PC-3 (cell line): ENCODE measurements at regions not wholly inside any gene's neighbourhood (a gene's known extent, or its start where the extent isn't known, plus 50 kb on each side); places are given as distances from the start of the nearest gene placed in this dataset.

Experiments
- ATAC-seq: fragments of 200-7000 bp; cut with Tn5 transposase; 2 replicates; pipeline ENCODE4 v1.9.1; 2020; ENCODE audit warnings: mild to moderate bottlenecking, moderate library complexity
- BruUV-seq: library from RNA; stranded (reverse); fragments of 400-500 nt; replicated peaks from 2 replicates; lab custom pipeline; 2021; lab: Mats Ljungman, UMichigan
- CTCF ChIA-PET: fragments of 300-600 bp; sonication (Branson Sonifier 250); formaldehyde crosslinking; loops from one replicate; lab custom pipeline; 2022; ENCODE audit warnings: antibody characterized with exemption; lab: Charles Lee
- POLR2A ChIA-PET: fragments of 300-600 bp; sonication (Branson Sonifier 250); formaldehyde crosslinking; loops from one replicate; lab custom pipeline; 2022; ENCODE audit warnings: antibody characterized with exemption; ENCODE audit not compliant: unreplicated experiment; lab: Charles Lee
- DNase-seq: peaks from one replicate; pipeline ENCODE4 v3.0.0-alpha.2; 2015
- H2AFZ ChIP-seq: fragments of 300-600 bp; sonication (generic); 2 replicates; pipeline ENCODE4 v1.6.0; 2016; ENCODE audit warnings: antibody characterized with exemption, low read length
- H3F3A ChIP-seq: fragments of 300-600 bp; sonication (generic); one replicate; pipeline ENCODE4 v1.6.0; 2017; ENCODE audit warnings: antibody characterized with exemption, low read length, control low read depth, mild to moderate bottlenecking; ENCODE audit not compliant: unreplicated experiment
- H3K27ac ChIP-seq: fragments of 300-600 bp; sonication (generic); 2 replicates; pipeline ENCODE4 v1.5.1; 2016; ENCODE audit warnings: mild to moderate bottlenecking, low read length
- H3K27me3 ChIP-seq: fragments of 300-600 bp; sonication (generic); 2 replicates; pipeline ENCODE4 v1.6.1; 2016; ENCODE audit warnings: low read length, mixed read lengths
- H3K36me3 ChIP-seq: fragments of 300-600 bp; sonication (generic); 2 replicates; pipeline ENCODE4 v1.6.1; 2016; ENCODE audit warnings: low read depth, mixed run types, low read length, mixed read lengths
- H3K4me1 ChIP-seq: fragments of 300-600 bp; sonication (generic); 2 replicates; pipeline ENCODE4 v1.5.1; 2016; ENCODE audit warnings: low read length; ENCODE audit not compliant: insufficient read depth
- H3K4me2 ChIP-seq: fragments of 300-600 bp; sonication (generic); 2 replicates; pipeline ENCODE4 v1.6.0; 2016; ENCODE audit warnings: low read length
- H3K4me3 ChIP-seq: fragments of 300-600 bp; sonication (generic); 2 replicates; pipeline ENCODE4 v1.5.1; 2016; ENCODE audit warnings: mild to moderate bottlenecking, low read length, mixed read lengths
- H3K79me2 ChIP-seq: fragments of 300-600 bp; sonication (generic); 2 replicates; pipeline ENCODE4 v1.6.1; 2017; ENCODE audit warnings: low read length, mixed read lengths
- H3K9ac ChIP-seq: fragments of 300-600 bp; sonication (generic); 2 replicates; pipeline ENCODE4 v1.6.0; 2016; ENCODE audit warnings: mild to moderate bottlenecking, low read length
- H3K9me2 ChIP-seq: fragments of 300-600 bp; sonication (generic); replicated peaks from 2 replicates; pipeline ENCODE4 v1.6.1; 2016; ENCODE audit warnings: mixed run types, low read length, mixed read lengths
- H3K9me3 ChIP-seq: fragments of 300-600 bp; sonication (generic); 2 replicates; pipeline ENCODE4 v1.6.1; 2016; ENCODE audit warnings: low read length, mixed read lengths
- H4K20me1 ChIP-seq: fragments of 300-600 bp; sonication (generic); 2 replicates; pipeline ENCODE4 v1.6.1; 2016; ENCODE audit warnings: low read length, mixed read lengths
- CTCF ChIP-seq: fragments of 300-600 bp; sonication (generic); conservative IDR thresholded peaks from 2 replicates; pipeline ENCODE4 v1.5.1; 2017; ENCODE audit warnings: antibody characterized with exemption, low read depth, mild to moderate bottlenecking, low read length
- EZH2 ChIP-seq: fragments of 300-600 bp; sonication (generic); IDR thresholded peaks from one replicate; pipeline ENCODE4 v1.6.1; 2017; ENCODE audit warnings: antibody characterized with exemption, mild to moderate bottlenecking, low read length; ENCODE audit not compliant: unreplicated experiment
- EZH2phosphoT487 ChIP-seq: fragments of 300-600 bp; sonication (generic); IDR thresholded peaks from 2 replicates; pipeline ENCODE4 v1.6.1; 2018; ENCODE audit warnings: mild to moderate bottlenecking, antibody characterized with exemption, low read length, borderline replicate concordance
- intact Hi-C: fragments of 100-400 bp; cut with micrococcal nuclease; formaldehyde crosslinking; loops from 2 replicates; pipeline ENCODE4 v1.9.0; 2023

DNA sequence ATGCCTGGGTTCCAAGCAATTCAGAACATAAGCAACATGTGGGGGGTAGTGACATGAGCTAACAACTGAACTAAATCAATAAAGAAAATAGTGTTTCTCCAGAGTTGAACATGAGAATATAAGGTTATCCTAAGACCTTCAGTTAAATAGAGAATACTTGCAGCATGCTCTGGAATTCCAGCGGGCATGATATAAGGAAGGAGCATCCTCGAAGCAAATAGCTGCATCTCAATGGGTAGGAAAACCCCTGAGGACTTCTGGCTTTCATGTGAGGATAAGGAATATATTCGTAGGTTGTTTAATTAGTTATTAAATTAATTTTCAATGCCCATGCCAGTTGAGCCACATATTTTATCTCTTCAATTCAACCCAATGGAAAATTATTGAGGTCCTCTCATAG, 631.2 kb upstream of the EPHA7 start:
- DNase-seq (no peak), ATAC-seq (no peak)
- Histone ChIP-seq H3K27ac (no peak overlapping the region), H3K4me1 (no peaks in the 10 kb centered on the region), H4K20me1 (no peaks in the 10 kb centered on the region), H3K27me3 (no peaks in the 10 kb centered on the region), H3F3A (no peaks in the 10 kb centered on the region), H2AFZ (no peak overlapping the region), H3K36me3 (no peaks in the 10 kb centered on the region), H3K79me2 (no peaks in the 10 kb centered on the region), H3K9me3 (no peaks in the 10 kb centered on the region), H3K9ac (no peak overlapping the region), H3K9me2 (no peaks in the 10 kb centered on the region), H3K4me3 (no peak overlapping the region), H3K4me2 (no peak overlapping the region)
- TF ChIP-seq EZH2 (no peak), CTCF (no peak), EZH2phosphoT487 (no peak)
- intact Hi-C loops = loop anchor here (5.0 kb wide), 1 partner anchor 328 kb away; no protein-coding TSS in a partner anchor
- ChIA-PET CTCF (no interaction called here), POLR2A (no interaction called here)
- BruUV-seq = no TSS peak

- H3K4me1 ChIP-seq = no peaks in the 10 kb centered on the region
- ATAC-seq (no peak), DNase-seq (no peak)
- H3K9me2 ChIP-seq = no peaks in the 10 kb centered on the region
- no peaks in the 10 kb centered on the region for H3K79me2 ChIP-seq
- no TSS peak for BruUV-seq
- no peak overlapping the region for H3K9ac ChIP-seq
- H3F3A ChIP-seq = no peaks in the 10 kb centered on the region
- H3K4me3 ChIP-seq = no peak overlapping the region
- ChIA-PET CTCF (no interaction called here), POLR2A (no interaction called here)
- no peaks in the 10 kb centered on the region for H3K9me3 ChIP-seq
- no peaks in the 10 kb centered on the region for H4K20me1 ChIP-seq
- H3K36me3 ChIP-seq = no peaks in the 10 kb centered on the region
- H3K27me3 ChIP-seq = no peaks in the 10 kb centered on the region
- H2AFZ ChIP-seq = no peak overlapping the region
- TF ChIP-seq EZH2 (no peak), CTCF (no peak), EZH2phosphoT487 (no peak)
- H3K4me2 ChIP-seq = no peak overlapping the region
- no peak overlapping the region for H3K27ac ChIP-seq
- intact Hi-C loops = no loop called here
Measured at GRCh38 chr6:94049001-94049400, 629.6 kb upstream of the EPHA7 start.

GRCh38 chr6:94045099-94045829, 625.9 kb upstream of the EPHA7 start:
- H3K9me2 ChIP-seq = no peaks in the 10 kb centered on the region

More at GRCh38 chr6:94045099-94045829, 625.9 kb upstream of the EPHA7 start:
- no peaks in the 10 kb centered on the region for H3K36me3 ChIP-seq
- H2AFZ ChIP-seq = no peak overlapping the region
- ChIA-PET CTCF (interaction anchor here (0.6 kb wide), 1 partner anchor 13 kb away, joined by 7 read pairs; no protein-coding TSS in a partner anchor), POLR2A (no interaction called here)
- H4K20me1 ChIP-seq = no peaks in the 10 kb centered on the region
- H3K79me2 ChIP-seq = no peaks in the 10 kb centered on the region
- no peaks in the 10 kb centered on the region for H3K27me3 ChIP-seq
- H3K4me2 ChIP-seq = no peak overlapping the region
- H3K9ac ChIP-seq = no peak overlapping the region
- no peak for DNase-seq
- H3K4me3 ChIP-seq = no peak overlapping the region
- H3F3A ChIP-seq = no peaks in the 10 kb centered on the region
- no peaks in the 10 kb centered on the region for H3K9me3 ChIP-seq
- intact Hi-C loops = no loop called here
- TF ChIP-seq EZH2 (no peak), EZH2phosphoT487 (no peak), CTCF (no peak)
- H3K27ac ChIP-seq = no peak overlapping the region
- BruUV-seq = no TSS peak
- no peak for ATAC-seq
- no peaks in the 10 kb centered on the region for H3K4me1 ChIP-seq
